Dedifferentiated amniotic fluid mesenchymal stem cell (primary cell): ENCODE measurements at regions not wholly inside any gene's neighbourhood (a gene's known extent, or its start where the extent isn't known, plus 50 kb on each side); places are given as distances from the start of the nearest gene placed in this dataset.
"Not testable (repeated sequence)": the region's sequence is repeated elsewhere in the genome, so short reads cannot be mapped to it uniquely, and the experiment has no call there.

Experiments
- DNase-seq: peaks from one replicate; pipeline ENCODE4 v3.0.0-alpha.2; 2016; ENCODE audit errors: extremely low spot score

DNA sequence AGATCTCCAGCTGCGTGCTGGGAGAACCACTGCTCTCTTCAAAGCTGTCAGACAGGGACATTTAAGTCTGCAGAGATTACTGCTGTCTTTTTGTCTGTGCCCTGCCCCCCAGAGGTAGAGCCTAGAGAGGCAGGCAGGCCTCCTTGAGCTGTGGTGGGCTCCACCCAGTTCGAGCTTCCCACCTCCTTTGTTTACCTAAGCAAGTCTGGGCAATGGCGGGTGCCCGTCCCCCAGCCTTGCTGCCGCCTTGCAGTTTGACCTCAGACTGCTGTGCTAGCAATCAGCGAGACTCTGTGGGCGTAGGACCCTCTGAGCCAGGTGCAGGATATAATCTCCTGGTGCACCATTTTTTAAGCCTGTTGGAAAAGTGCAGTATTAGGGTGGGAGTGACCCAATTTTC, 128.6 kb downstream of the ACTR3 start:
- DNase-seq = not testable (repeated sequence)

- no peak for DNase-seq
Observed at GRCh38 chr2:114020668-114021067, 130.8 kb downstream of the ACTR3 start.

GRCh38 chr2:114022360-114023085, 132.6 kb downstream of the ACTR3 start:
- peak; percentile 50 for DNase-seq

- DNase-seq = no peak
Observed at GRCh38 chr2:114024326-114024725, 134.4 kb downstream of the ACTR3 start.

DNA sequence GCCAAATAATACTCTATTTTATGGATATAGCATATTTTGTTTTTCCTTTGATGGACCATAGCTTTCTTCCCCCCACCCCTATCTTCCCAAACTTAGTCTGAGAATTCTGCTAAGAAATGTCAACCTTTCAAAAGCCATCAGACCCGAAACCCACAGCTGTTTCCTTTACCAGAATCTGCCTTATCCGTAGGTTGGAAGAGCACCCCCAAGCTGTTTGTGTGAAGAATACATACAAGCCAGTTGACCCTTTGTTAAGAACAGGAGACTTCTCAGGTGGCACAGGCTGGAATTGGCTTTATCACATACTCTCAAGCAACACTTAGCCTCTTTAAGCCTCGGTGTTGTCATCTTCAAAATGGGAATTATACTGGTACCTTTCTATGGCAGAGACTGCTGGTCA, 135.1 kb downstream of the ACTR3 start:
- no peak for DNase-seq

- DNase-seq = no peak
Observed at GRCh38 chr2:114027437-114027836, 137.5 kb downstream of the ACTR3 start.

- no peak for DNase-seq
Observed at GRCh38 chr2:114031605-114032505, 142.0 kb downstream of the ACTR3 start.

GRCh38 chr2:114032705-114033104, 142.8 kb downstream of the ACTR3 start:
- no peak for DNase-seq

DNA sequence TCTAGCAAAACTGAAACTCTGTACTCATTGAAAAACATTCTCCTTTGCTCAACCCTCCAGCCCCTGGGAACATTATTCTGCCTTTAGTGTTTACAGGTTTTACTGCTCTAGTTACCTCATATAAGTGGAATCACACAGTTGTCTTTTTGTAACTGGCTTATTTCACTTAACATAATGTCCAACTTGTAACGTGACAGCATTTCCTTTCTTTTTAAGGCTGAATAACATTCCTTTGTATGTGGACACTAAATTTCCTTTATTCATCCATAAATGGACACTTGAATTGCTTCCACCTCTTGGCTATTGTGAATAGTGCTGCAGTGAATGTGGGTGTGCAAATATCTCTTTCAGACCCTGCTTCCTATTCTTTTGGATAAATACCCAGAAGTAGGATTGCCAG, 144.9 kb downstream of the ACTR3 start:
- DNase-seq = no peak

- DNase-seq = no peak
Observed at GRCh38 chr2:114038710-114039109, 148.8 kb downstream of the ACTR3 start.

DNA sequence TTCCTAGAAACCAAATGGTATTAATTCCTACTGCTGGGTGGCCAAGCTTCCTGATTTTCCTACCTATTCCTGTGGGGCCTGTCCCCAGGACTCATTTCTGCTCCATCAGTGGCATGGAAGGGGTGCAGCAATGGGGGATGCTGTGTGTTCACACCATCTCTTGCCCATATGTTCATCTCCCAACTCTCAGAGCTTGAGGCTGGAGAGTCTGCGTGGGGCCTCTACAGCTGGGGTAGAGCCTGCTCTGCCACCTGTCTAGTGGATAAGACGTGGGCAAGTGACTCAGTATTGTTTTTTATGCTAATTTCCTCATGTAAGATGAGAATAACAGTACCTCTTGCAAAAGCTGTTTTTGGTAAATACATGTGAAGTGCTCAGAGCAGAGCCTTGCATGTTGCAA, 149.8 kb downstream of the ACTR3 start:
- DNase-seq = no peak

- no peak for DNase-seq
Observed at GRCh38 chr2:114040826-114041225, 150.9 kb downstream of the ACTR3 start.

DNA sequence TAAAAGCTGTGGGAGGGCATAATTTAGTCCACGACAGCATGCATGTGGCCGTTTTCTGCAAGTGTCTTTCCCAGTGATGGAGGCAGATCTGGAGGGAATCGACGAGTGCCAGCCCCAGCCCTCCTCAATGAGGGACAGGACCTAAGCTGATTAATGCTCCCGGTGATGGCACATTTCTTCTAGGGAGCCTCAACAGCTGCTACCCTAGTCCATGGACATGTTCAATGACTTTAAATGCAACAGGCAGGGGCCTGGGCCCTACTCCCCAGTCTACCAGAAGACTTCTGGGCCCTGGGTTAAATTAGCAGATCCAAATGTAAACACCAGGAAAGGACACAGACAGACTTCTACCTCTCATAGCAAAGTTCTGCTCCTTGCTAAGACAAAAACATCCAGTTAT, 155.1 kb downstream of the ACTR3 start:
- no peak for DNase-seq

DNA sequence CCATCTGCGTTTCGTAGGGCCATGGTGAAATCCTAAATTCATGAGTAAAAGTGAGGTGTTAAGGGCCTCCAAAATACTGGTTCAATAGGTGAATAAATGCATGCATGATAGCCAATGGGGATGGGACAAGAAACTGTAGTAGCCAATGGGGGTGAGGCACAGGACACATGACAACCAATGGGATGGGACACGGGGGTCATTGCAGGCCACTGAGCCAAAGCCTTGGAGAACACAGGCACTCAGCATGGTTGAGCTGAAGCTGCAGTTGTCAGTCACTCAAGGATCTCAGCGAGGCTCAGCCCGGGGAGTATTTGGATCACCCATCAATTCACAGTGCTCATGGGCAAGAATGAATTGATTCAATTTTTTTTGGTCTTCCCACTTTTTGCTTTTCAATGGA, 156.5 kb downstream of the ACTR3 start:
- no peak for DNase-seq

GRCh38 chr2:114046866-114047435, 157.1 kb downstream of the ACTR3 start:
- DNase-seq = no peak

- DNase-seq = no peak
Observed at GRCh38 chr2:114049280-114049679, 159.4 kb downstream of the ACTR3 start.

DNA sequence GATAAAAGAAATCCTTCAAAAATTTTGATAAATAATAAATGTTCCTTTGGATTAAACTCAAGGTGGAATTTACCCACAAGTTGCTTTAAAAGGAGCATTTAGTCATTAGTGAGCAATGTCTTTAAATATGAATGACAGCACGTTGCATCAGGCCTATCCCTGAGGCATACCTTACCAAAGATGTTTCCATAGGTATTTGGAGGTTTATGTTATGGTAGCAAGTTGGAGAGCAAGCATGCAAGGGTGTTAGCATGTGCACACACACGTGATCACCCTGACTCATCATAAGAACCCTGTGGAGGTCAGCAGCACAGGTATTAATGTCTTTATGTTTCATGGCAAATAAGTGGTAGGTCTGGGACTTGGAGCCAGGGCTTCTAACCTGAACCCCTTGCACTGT, 159.9 kb downstream of the ACTR3 start:
- no peak for DNase-seq

DNA sequence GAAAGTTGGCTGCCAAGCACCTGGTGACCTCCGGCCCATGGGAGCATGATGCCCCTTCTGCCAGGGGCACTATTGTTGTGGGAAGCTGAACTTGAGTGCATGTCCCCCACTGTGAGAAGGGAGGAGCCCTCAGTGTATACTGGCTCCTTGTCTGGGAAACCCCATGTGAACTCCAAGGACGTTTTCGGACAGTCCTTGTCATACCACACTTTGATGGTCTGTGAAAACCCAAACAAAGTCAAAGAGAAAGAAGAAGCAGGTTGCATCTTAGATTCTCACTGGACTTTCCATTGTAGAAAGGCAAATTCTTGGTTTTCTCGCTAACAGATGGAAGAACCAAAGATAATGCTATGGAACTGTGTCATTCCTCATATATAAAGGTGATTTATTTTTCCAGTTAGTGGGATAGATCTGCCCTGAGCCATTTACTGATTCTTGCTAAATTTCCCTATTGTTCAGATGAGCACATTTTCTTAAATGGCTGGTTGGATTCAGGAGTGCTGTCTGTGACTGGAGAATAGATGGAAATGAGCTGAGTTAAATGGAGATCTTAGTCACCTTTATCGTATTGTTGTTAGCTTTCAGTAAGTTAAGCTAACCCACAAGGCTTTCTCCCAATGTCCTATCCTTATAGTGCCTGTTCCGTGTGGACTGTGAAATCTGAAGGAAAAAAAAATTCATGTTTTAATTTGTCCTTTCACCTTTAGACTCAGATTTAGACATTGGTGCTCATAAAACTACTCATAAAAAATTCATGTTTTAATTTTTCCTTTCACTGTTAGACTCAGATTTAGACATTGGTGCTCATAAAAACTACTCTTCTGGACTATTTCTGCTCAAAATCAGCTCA, 166.6 kb downstream of the ACTR3 start:
- no peak for DNase-seq

DNA sequence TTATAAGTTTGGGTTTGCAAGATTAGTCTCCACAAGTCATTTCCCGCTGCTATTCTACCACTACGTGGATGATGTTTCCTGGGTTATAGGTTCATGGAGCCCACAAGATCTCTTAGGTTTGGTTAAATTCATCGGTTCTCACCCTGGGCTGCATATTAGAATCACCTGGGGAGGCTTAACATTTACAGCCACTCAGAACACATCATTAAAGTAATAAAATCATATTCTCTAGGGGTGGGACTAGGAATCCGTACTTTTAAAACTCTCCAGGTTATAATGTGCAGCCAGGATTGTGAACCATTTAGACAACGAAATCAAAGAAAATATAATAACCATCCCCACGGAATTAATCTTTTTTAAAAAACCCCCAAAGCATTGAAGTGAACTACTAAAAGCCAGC, 167.7 kb downstream of the ACTR3 start:
- DNase-seq = no peak

- no peak for DNase-seq
Observed at GRCh38 chr2:114061566-114062098, 171.7 kb downstream of the ACTR3 start.

DNA sequence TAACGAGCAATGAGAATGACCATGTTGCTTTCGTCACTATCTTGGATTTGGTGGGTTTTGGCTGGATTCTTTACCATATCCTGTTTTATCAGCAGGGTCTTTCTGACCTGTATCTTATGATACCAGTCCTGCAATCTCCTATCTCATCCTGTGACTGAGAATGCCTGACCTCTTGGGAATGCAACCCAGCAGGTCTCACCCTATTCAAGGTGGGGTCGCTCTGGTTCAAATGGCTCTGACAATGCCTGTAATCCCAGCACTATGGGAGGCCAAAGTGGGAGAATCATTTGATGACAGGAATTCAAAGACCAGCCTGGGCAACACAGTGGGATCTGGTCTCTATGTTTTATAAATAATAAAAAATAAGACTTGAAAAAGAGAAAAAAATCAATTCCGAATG, 173.5 kb downstream of the ACTR3 start:
- no peak for DNase-seq

- no peak for DNase-seq
Observed at GRCh38 chr2:114065731-114066130, 175.8 kb downstream of the ACTR3 start.
